Spleen (tissue), 7 donors: ENCODE measurements at regions not wholly inside any gene's neighbourhood (a gene's known extent, or its start where the extent isn't known, plus 50 kb on each side); places are given as distances from the start of the nearest gene placed in this dataset.
A peak's percentile ranks its signal among the peaks of the same experiment; 100 is the strongest.

Experiments used
- POLR2A ChIP-seq, 3 donors: fragments of 450-650 bp; IDR thresholded peaks; one replicate each; pipeline ENCODE4 v1.5.1; 2017; ENCODE audit warnings: antibody characterized with exemption in 3 of 3, mild to moderate bottlenecking in 1 of 3
- TF ChIP-seq, protein P1 (sequence below), 11 experiments: fragments of 200-600 bp in 7 of 11; fragments of 450-650 bp in 4 of 11; sonication (generic) in 4 of 11; IDR thresholded peaks in 8 of 11; conservative IDR thresholded peaks in 3 of 11; 1 replicate in 7 of 11; 2 replicates in 4 of 11; pipeline versions ENCODE4 v1.4.0 to v1.8.0; 2016 to 2021; ENCODE audit warnings: antibody characterized with exemption in 11 of 11, inconsistent platforms in 4 of 11, mild to moderate bottlenecking in 1 of 11
- donor health status: DM: no; HTN: no; CAD: no; lungs with moderate emphysema.
- donor health status: DM: no; HTN: no; CAD: no.
- donor health status: DM: no; HTN: no; CAD: no.

DNA sequence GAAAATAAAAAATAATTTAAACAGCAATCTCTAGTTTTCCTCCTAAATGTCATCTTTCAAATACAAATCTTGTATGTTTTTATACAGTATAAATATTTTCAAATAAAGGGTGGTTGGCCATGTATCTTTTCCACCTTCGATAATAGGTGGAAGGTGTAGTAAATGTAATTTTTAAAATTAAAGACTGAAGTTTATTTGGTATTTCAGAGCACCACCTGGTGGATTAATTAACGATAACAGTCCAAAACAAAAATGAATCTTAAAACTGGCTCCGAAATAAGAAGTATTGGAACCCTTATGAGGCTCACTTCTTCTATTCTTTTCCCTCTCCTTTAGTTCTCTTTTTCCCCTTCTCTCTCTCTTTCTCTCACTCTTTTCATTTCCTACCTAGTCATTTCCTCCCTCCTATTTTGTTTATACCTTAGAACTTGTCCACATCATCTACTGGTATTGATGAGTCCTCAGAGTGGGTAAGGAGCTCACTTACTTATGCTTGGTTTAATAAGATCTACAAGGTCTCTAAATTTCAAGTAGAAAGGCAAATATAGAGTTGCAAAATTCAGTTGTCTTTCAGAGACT, 82.9 kb upstream of the EXOC1L start:
- TF ChIP-seq, protein P1, sequence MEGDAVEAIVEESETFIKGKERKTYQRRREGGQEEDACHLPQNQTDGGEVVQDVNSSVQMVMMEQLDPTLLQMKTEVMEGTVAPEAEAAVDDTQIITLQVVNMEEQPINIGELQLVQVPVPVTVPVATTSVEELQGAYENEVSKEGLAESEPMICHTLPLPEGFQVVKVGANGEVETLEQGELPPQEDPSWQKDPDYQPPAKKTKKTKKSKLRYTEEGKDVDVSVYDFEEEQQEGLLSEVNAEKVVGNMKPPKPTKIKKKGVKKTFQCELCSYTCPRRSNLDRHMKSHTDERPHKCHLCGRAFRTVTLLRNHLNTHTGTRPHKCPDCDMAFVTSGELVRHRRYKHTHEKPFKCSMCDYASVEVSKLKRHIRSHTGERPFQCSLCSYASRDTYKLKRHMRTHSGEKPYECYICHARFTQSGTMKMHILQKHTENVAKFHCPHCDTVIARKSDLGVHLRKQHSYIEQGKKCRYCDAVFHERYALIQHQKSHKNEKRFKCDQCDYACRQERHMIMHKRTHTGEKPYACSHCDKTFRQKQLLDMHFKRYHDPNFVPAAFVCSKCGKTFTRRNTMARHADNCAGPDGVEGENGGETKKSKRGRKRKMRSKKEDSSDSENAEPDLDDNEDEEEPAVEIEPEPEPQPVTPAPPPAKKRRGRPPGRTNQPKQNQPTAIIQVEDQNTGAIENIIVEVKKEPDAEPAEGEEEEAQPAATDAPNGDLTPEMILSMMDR (IDR thresholded peaks at IDR 0.05 in 8 of 11, conservative IDR thresholded peaks at IDR 0.05 in 3 of 11), result peak in 5 of 11 experiments; percentile 6 to 24 (median 22)
- no peak for TF ChIP-seq POLR2A (IDR thresholded peaks at IDR 0.05)
